WTC11 (cell line): ENCODE measurements at regions not wholly inside any gene's neighbourhood (a gene's known extent, or its start where the extent isn't known, plus 50 kb on each side); places are given as distances from the start of the nearest gene placed in this dataset.

ENCODE experiments used
- ATAC-seq: fragments of 200-7000 bp; cut with Tn5 transposase; 2 replicates; pipeline ENCODE4 v1.10.0; 2021; ENCODE audit warnings: mild to moderate bottlenecking, moderate library complexity
- CTCF ChIA-PET: fragments of 300-600 bp; sonication (Branson Sonifier 250); formaldehyde crosslinking; loops from one replicate; lab custom pipeline; 2021; ENCODE audit warnings: antibody characterized with exemption; lab: Charles Lee
- POLR2A ChIA-PET: fragments of 350-600 bp; sonication (Branson Sonifier 250); formaldehyde crosslinking; loops from one replicate; lab custom pipeline; 2021; ENCODE audit warnings: antibody characterized with exemption; lab: Charles Lee
- DNase-seq: peaks from one replicate; pipeline ENCODE4 v3.0.0; 2021; ENCODE audit warnings: low spot score
- H3K27ac Mint-ChIP-seq: 2 replicates; pipeline ENCODE4 v1.8.0; 2021; ENCODE audit warnings: mixed read lengths
- H3K27me3 Mint-ChIP-seq: 2 replicates; pipeline ENCODE4 v1.8.0; 2021; ENCODE audit warnings: low read depth, mild to moderate bottlenecking, moderate library complexity, mixed read lengths
- H3K36me3 Mint-ChIP-seq: 2 replicates; pipeline ENCODE4 v1.8.0; 2021; ENCODE audit warnings: mixed read lengths
- H3K4me1 Mint-ChIP-seq: 2 replicates; pipeline ENCODE4 v1.8.0; 2022; ENCODE audit warnings: mixed read lengths
- H3K4me3 Mint-ChIP-seq: 2 replicates; pipeline ENCODE4 v1.8.0; 2021; ENCODE audit warnings: mild to moderate bottlenecking, moderate library complexity, mixed read lengths
- H3K9me3 Mint-ChIP-seq: 2 replicates; pipeline ENCODE4 v1.8.0; 2021; ENCODE audit warnings: mixed read lengths
- ELF4 ChIP-seq: sonication (generic); formaldehyde crosslinking; IDR thresholded peaks from 2 replicates; pipeline ENCODE4 v1.8.1; 2022; ENCODE audit warnings: low read depth, mild to moderate bottlenecking, moderate library complexity, missing genetic modification reagents
- FOXJ3 ChIP-seq: sonication (generic); formaldehyde crosslinking; IDR thresholded peaks from 2 replicates; pipeline ENCODE4 v1.9.0; 2021; ENCODE audit warnings: missing genetic modification reagents, mild to moderate bottlenecking, borderline replicate concordance
- FOXP4 ChIP-seq: sonication (generic); formaldehyde crosslinking; IDR thresholded peaks from 2 replicates; pipeline ENCODE4 v1.8.0; 2022; ENCODE audit warnings: mild to moderate bottlenecking, missing genetic modification reagents
- HMGA2 ChIP-seq: fragments of 250-450 bp; sonication (Bioruptor Pico); IDR thresholded peaks from 2 replicates; pipeline ENCODE4 v1.4.0; 2021; ENCODE audit warnings: mild to moderate bottlenecking, moderate library complexity
- MYBL2 ChIP-seq: sonication (generic); formaldehyde crosslinking; IDR thresholded peaks from 2 replicates; pipeline ENCODE4 v1.8.1; 2023; ENCODE audit warnings: mild to moderate bottlenecking, moderate library complexity, missing genetic modification reagents
- NFYB ChIP-seq: sonication (generic); formaldehyde crosslinking; conservative IDR thresholded peaks from 2 replicates; pipeline ENCODE4 v1.8.0; 2022; ENCODE audit warnings: low read depth, missing genetic modification reagents
- NR3C1 ChIP-seq: sonication (generic); formaldehyde crosslinking; conservative IDR thresholded peaks from 2 replicates; pipeline ENCODE4 v1.8.1; 2023; ENCODE audit warnings: low read depth, mild to moderate bottlenecking, missing genetic modification reagents
- SP1 ChIP-seq: sonication (generic); formaldehyde crosslinking; conservative IDR thresholded peaks from 2 replicates; pipeline ENCODE4 v1.8.1; 2022; ENCODE audit warnings: missing genetic modification reagents
- TCF7 ChIP-seq: sonication (generic); formaldehyde crosslinking; IDR thresholded peaks from 2 replicates; pipeline ENCODE4 v1.8.0; 2022; ENCODE audit warnings: mild to moderate bottlenecking, low read depth, missing genetic modification reagents, moderate library complexity
- TP53 ChIP-seq: sonication (generic); formaldehyde crosslinking; IDR thresholded peaks from 2 replicates; pipeline ENCODE4 v1.8.1; 2023; ENCODE audit warnings: mild to moderate bottlenecking, missing genetic modification reagents
- USF1 ChIP-seq: sonication (generic); formaldehyde crosslinking; IDR thresholded peaks from 2 replicates; pipeline ENCODE4 v1.8.0; 2022; ENCODE audit warnings: mild to moderate bottlenecking, missing genetic modification reagents
- ZBTB21 ChIP-seq: sonication (generic); formaldehyde crosslinking; IDR thresholded peaks from 2 replicates; pipeline ENCODE4 v1.8.1; 2023; ENCODE audit warnings: mild to moderate bottlenecking, missing genetic modification reagents, borderline replicate concordance
- ZNF263 ChIP-seq: sonication (generic); formaldehyde crosslinking; IDR thresholded peaks from 2 replicates; pipeline ENCODE4 v1.8.1; 2022; ENCODE audit warnings: low read depth, mild to moderate bottlenecking, moderate library complexity, missing genetic modification reagents
- ZNF281 ChIP-seq: sonication (generic); formaldehyde crosslinking; IDR thresholded peaks from 2 replicates; pipeline ENCODE4 v1.8.0; 2023; ENCODE audit warnings: mild to moderate bottlenecking, missing genetic modification reagents
- ZNF396 ChIP-seq: fragments of 250-450 bp; sonication (Bioruptor Pico); IDR thresholded peaks from 2 replicates; pipeline ENCODE4 v1.8.0; 2021; ENCODE audit warnings: mild to moderate bottlenecking, moderate library complexity, borderline replicate concordance
- TF ChIP-seq, protein P1 (sequence below): sonication (generic); formaldehyde crosslinking; IDR thresholded peaks from 2 replicates; pipeline ENCODE4 v1.8.1; 2022; ENCODE audit warnings: mild to moderate bottlenecking, missing genetic modification reagents, moderate library complexity, borderline replicate concordance
- TF ChIP-seq, protein P2 (sequence below): sonication (generic); formaldehyde crosslinking; IDR thresholded peaks from 2 replicates; pipeline ENCODE4 v1.8.0; 2022; ENCODE audit warnings: missing genetic modification reagents
- TF ChIP-seq, protein P3 (sequence below): sonication (generic); formaldehyde crosslinking; IDR thresholded peaks from 2 replicates; pipeline ENCODE4 v1.8.1; 2023; ENCODE audit warnings: mild to moderate bottlenecking, missing genetic modification reagents, moderate library complexity
- TF ChIP-seq, protein P4 (sequence below): sonication (generic); formaldehyde crosslinking; conservative IDR thresholded peaks from 2 replicates; pipeline ENCODE4 v1.8.1; 2023; ENCODE audit warnings: mild to moderate bottlenecking, low read depth, missing genetic modification reagents, moderate library complexity

GRCh38 chr1:11413986-11414391 is 65.0 kb upstream of the DISP3 start:
- ChIA-PET CTCF (interaction anchor here (0.6 to 2.6 kb wide), 9 partner anchors 32 to 371 kb away, joined by 3 to 13 read pairs (median 4); no protein-coding TSS in a partner anchor), POLR2A (no interaction called here)
- H3K9me3 Mint-ChIP-seq = no peaks in the 10 kb centered on the region
- H3K27ac Mint-ChIP-seq = no peak overlapping the region; the same call in 1 of the 2 replicates
- ATAC-seq = peak; percentile 38
- H3K4me3 Mint-ChIP-seq = no peak overlapping the region
- TF ChIP-seq ZNF281 (CRISPR knock-in tag) = no peak
- TF ChIP-seq USF1 (CRISPR knock-in tag) = no peak
- TF ChIP-seq, protein P1, sequence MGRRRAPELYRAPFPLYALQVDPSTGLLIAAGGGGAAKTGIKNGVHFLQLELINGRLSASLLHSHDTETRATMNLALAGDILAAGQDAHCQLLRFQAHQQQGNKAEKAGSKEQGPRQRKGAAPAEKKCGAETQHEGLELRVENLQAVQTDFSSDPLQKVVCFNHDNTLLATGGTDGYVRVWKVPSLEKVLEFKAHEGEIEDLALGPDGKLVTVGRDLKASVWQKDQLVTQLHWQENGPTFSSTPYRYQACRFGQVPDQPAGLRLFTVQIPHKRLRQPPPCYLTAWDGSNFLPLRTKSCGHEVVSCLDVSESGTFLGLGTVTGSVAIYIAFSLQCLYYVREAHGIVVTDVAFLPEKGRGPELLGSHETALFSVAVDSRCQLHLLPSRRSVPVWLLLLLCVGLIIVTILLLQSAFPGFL (CRISPR knock-in tag) = no peak
- TF ChIP-seq TP53 = no peak
- TF ChIP-seq FOXJ3 (CRISPR knock-in tag) = no peak
- 0 out of 2 replicates have a peak, but pooled peaks have one; percentile 56 for TF ChIP-seq ZNF263 (CRISPR knock-in tag)
- TF ChIP-seq SP1 (CRISPR knock-in tag) = no peak
- TF ChIP-seq, protein P2, sequence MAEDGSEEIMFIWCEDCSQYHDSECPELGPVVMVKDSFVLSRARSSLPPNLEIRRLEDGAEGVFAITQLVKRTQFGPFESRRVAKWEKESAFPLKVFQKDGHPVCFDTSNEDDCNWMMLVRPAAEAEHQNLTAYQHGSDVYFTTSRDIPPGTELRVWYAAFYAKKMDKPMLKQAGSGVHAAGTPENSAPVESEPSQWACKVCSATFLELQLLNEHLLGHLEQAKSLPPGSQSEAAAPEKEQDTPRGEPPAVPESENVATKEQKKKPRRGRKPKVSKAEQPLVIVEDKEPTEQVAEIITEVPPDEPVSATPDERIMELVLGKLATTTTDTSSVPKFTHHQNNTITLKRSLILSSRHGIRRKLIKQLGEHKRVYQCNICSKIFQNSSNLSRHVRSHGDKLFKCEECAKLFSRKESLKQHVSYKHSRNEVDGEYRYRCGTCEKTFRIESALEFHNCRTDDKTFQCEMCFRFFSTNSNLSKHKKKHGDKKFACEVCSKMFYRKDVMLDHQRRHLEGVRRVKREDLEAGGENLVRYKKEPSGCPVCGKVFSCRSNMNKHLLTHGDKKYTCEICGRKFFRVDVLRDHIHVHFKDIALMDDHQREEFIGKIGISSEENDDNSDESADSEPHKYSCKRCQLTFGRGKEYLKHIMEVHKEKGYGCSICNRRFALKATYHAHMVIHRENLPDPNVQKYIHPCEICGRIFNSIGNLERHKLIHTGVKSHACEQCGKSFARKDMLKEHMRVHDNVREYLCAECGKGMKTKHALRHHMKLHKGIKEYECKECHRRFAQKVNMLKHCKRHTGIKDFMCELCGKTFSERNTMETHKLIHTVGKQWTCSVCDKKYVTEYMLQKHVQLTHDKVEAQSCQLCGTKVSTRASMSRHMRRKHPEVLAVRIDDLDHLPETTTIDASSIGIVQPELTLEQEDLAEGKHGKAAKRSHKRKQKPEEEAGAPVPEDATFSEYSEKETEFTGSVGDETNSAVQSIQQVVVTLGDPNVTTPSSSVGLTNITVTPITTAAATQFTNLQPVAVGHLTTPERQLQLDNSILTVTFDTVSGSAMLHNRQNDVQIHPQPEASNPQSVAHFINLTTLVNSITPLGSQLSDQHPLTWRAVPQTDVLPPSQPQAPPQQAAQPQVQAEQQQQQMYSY (CRISPR knock-in tag) = no peak
- TF ChIP-seq HMGA2 (CRISPR knock-in tag) = no peak
- H3K36me3 Mint-ChIP-seq = no peaks in the 10 kb centered on the region
- H3K27me3 Mint-ChIP-seq = peaks cover 5% of the 10 kb centered on the region
- H3K4me1 Mint-ChIP-seq = peaks cover 33% of the 10 kb centered on the region
- peak; percentile 28 for DNase-seq

GRCh38 chr1:11414926-11415538 is 63.9 kb upstream of the DISP3 start:
- Mint-ChIP-seq H3K36me3 (no peaks in the 10 kb centered on the region), H3K4me1 (peaks cover 33% of the 10 kb centered on the region), H3K9me3 (no peaks in the 10 kb centered on the region), H3K27me3 (peaks cover 7% of the 10 kb centered on the region), H3K27ac (no peak overlapping the region), H3K4me3 (no peak overlapping the region)
- ChIA-PET POLR2A (no interaction called here), CTCF (interaction anchor here (0.8 to 2.6 kb wide), 12 partner anchors 14 to 370 kb away, joined by 3 to 13 read pairs (median 4); no protein-coding TSS in a partner anchor)
- no peak for DNase-seq
- TF ChIP-seq, protein P3, sequence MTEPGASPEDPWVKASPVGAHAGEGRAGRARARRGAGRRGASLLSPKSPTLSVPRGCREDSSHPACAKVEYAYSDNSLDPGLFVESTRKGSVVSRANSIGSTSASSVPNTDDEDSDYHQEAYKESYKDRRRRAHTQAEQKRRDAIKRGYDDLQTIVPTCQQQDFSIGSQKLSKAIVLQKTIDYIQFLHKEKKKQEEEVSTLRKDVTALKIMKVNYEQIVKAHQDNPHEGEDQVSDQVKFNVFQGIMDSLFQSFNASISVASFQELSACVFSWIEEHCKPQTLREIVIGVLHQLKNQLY = no peak
- TF ChIP-seq, protein P4, sequence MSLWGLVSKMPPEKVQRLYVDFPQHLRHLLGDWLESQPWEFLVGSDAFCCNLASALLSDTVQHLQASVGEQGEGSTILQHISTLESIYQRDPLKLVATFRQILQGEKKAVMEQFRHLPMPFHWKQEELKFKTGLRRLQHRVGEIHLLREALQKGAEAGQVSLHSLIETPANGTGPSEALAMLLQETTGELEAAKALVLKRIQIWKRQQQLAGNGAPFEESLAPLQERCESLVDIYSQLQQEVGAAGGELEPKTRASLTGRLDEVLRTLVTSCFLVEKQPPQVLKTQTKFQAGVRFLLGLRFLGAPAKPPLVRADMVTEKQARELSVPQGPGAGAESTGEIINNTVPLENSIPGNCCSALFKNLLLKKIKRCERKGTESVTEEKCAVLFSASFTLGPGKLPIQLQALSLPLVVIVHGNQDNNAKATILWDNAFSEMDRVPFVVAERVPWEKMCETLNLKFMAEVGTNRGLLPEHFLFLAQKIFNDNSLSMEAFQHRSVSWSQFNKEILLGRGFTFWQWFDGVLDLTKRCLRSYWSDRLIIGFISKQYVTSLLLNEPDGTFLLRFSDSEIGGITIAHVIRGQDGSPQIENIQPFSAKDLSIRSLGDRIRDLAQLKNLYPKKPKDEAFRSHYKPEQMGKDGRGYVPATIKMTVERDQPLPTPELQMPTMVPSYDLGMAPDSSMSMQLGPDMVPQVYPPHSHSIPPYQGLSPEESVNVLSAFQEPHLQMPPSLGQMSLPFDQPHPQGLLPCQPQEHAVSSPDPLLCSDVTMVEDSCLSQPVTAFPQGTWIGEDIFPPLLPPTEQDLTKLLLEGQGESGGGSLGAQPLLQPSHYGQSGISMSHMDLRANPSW (CRISPR knock-in tag) = no peak
- no peak for TF ChIP-seq NFYB (CRISPR knock-in tag)
- TF ChIP-seq ZBTB21 = no peak
- no peak for TF ChIP-seq TCF7 (CRISPR knock-in tag)
- no peak for TF ChIP-seq ZNF396 (CRISPR knock-in tag)
- TF ChIP-seq ELF4 (CRISPR knock-in tag) = no peak
- no peak for TF ChIP-seq NR3C1 (CRISPR knock-in tag)
- TF ChIP-seq FOXP4 = no peak
- TF ChIP-seq MYBL2 (CRISPR knock-in tag) = no peak
- ATAC-seq = no peak
